ENCODE measurements at regions not wholly inside any gene's neighbourhood (a gene's known extent, or its start where the extent isn't known, plus 50 kb on each side); places are given as distances from the start of the nearest gene placed in this dataset.

- Histone ChIP-seq H3F3A (ENCODE audit: low read depth) (no peaks in the 10 kb centered on the region), H3K4me2 (no peak overlapping the region), H3K27ac (no peak overlapping the region), H2AFZ (replicated peaks) (no peak overlapping the region), H3K9me3 (ENCODE audit: low read depth) (no peaks in the 10 kb centered on the region), H3K36me3 (no peaks in the 10 kb centered on the region), H3K4me1 (no peaks in the 10 kb centered on the region), H4K20me1 (ENCODE audit: low read depth) (no peaks in the 10 kb centered on the region), H3K79me2 (ENCODE audit: low read depth) (no peaks in the 10 kb centered on the region), H3K9ac (no peak overlapping the region), H3K4me3 (no peak overlapping the region), H3K27me3 (no peaks in the 10 kb centered on the region)
- no peaks in the 10 kb centered on the region for H3K27me3 Mint-ChIP-seq (ENCODE audit: insufficient read depth, low read depth)
- no peak for DNase-seq (ENCODE audit: low spot score)
- no peak overlapping the region for H3K27ac Mint-ChIP-seq
- H3K4me1 Mint-ChIP-seq: no peaks in the 10 kb centered on the region
- peaks cover 27% of the 10 kb centered on the region for H3K9me3 Mint-ChIP-seq
- TF ChIP-seq EZH2 (IDR thresholded peaks at IDR 0.05) (no peak), EZH2phosphoT487 (IDR thresholded peaks at IDR 0.05) (no peak)
- TF ChIP-seq, protein P1, sequence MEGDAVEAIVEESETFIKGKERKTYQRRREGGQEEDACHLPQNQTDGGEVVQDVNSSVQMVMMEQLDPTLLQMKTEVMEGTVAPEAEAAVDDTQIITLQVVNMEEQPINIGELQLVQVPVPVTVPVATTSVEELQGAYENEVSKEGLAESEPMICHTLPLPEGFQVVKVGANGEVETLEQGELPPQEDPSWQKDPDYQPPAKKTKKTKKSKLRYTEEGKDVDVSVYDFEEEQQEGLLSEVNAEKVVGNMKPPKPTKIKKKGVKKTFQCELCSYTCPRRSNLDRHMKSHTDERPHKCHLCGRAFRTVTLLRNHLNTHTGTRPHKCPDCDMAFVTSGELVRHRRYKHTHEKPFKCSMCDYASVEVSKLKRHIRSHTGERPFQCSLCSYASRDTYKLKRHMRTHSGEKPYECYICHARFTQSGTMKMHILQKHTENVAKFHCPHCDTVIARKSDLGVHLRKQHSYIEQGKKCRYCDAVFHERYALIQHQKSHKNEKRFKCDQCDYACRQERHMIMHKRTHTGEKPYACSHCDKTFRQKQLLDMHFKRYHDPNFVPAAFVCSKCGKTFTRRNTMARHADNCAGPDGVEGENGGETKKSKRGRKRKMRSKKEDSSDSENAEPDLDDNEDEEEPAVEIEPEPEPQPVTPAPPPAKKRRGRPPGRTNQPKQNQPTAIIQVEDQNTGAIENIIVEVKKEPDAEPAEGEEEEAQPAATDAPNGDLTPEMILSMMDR (IDR thresholded peaks at IDR 0.05): no peak
- no peak overlapping the region for H3K4me3 Mint-ChIP-seq
- no peaks in the 10 kb centered on the region for H3K36me3 Mint-ChIP-seq
Observed at GRCh38 chr6:98471444-98471843, 362.9 kb upstream of the POU3F2 start.

GRCh38 chr6:98477231-98477630 is 357.1 kb upstream of the POU3F2 start:
- Histone ChIP-seq H3K4me1 (no peaks in the 10 kb centered on the region), H2AFZ (replicated peaks) (no peak overlapping the region), H3K4me3 (no peak overlapping the region), H3K27me3 (no peaks in the 10 kb centered on the region), H3K27ac (no peak overlapping the region), H3K36me3 (no peaks in the 10 kb centered on the region), H3K79me2 (ENCODE audit: low read depth) (no peaks in the 10 kb centered on the region), H3K9me3 (ENCODE audit: low read depth) (no peaks in the 10 kb centered on the region), H4K20me1 (ENCODE audit: low read depth) (no peaks in the 10 kb centered on the region), H3K9ac (no peak overlapping the region), H3F3A (ENCODE audit: low read depth) (no peaks in the 10 kb centered on the region), H3K4me2 (no peak overlapping the region)
- no peak overlapping the region for H3K4me3 Mint-ChIP-seq
- peaks cover 19% of the 10 kb centered on the region for H3K9me3 Mint-ChIP-seq
- H3K27ac Mint-ChIP-seq: no peak overlapping the region
- no peak for DNase-seq (ENCODE audit: low spot score)
- H3K36me3 Mint-ChIP-seq: peaks cover 5% of the 10 kb centered on the region
- no peaks in the 10 kb centered on the region for H3K27me3 Mint-ChIP-seq (ENCODE audit: insufficient read depth, low read depth)
- no peak for TF ChIP-seq EZH2 (IDR thresholded peaks at IDR 0.05)
- no peak for TF ChIP-seq EZH2phosphoT487 (IDR thresholded peaks at IDR 0.05)
- TF ChIP-seq, protein P1 (IDR thresholded peaks at IDR 0.05): no peak
- H3K4me1 Mint-ChIP-seq: no peaks in the 10 kb centered on the region

GRCh38 chr6:98484696-98485095 is 349.7 kb upstream of the POU3F2 start:
- no peak overlapping the region for H3K27ac ChIP-seq
- H3K36me3 ChIP-seq: no peaks in the 10 kb centered on the region
- H3K27me3 ChIP-seq: no peaks in the 10 kb centered on the region
- Mint-ChIP-seq H3K4me3 (no peak overlapping the region), H3K27ac (peak overlapping the region; percentile 72), H3K9me3 (peaks cover 9% of the 10 kb centered on the region), H3K36me3 (peaks cover 5% of the 10 kb centered on the region), H3K27me3 (ENCODE audit: insufficient read depth, low read depth) (no peaks in the 10 kb centered on the region), H3K4me1 (peaks cover 59% of the 10 kb centered on the region)
- no peak for DNase-seq (ENCODE audit: low spot score)
- H3K9me3 ChIP-seq (ENCODE audit: low read depth): no peaks in the 10 kb centered on the region
- no peaks in the 10 kb centered on the region for H3K79me2 ChIP-seq (ENCODE audit: low read depth)
- no peak overlapping the region for H3K9ac ChIP-seq
- H2AFZ ChIP-seq (replicated peaks): no peak overlapping the region
- H3K4me2 ChIP-seq: peak overlapping the region; percentile 12
- H3F3A ChIP-seq (ENCODE audit: low read depth): peaks cover 17% of the 10 kb centered on the region
- H3K4me3 ChIP-seq: no peak overlapping the region
- no peak for TF ChIP-seq EZH2 (IDR thresholded peaks at IDR 0.05)
- TF ChIP-seq EZH2phosphoT487 (IDR thresholded peaks at IDR 0.05): no peak
- TF ChIP-seq, protein P1 (IDR thresholded peaks at IDR 0.05): no peak
- peaks cover 55% of the 10 kb centered on the region for H3K4me1 ChIP-seq
- no peaks in the 10 kb centered on the region for H4K20me1 ChIP-seq (ENCODE audit: low read depth)

Measured in neural progenitor cell (in vitro differentiated cells).